Cerebellar nuclear complex (tissue), 1 donor: ENCODE measurements at regions not wholly inside any gene's neighbourhood (a gene's known extent, or its start where the extent isn't known, plus 50 kb on each side); places are given as distances from the start of the nearest gene placed in this dataset.

Experiments
- DNase-seq, 2 experiments: peaks; one replicate each; lab custom pipeline; 2025; lab: John Stamatoyannopoulos, UW

DNA sequence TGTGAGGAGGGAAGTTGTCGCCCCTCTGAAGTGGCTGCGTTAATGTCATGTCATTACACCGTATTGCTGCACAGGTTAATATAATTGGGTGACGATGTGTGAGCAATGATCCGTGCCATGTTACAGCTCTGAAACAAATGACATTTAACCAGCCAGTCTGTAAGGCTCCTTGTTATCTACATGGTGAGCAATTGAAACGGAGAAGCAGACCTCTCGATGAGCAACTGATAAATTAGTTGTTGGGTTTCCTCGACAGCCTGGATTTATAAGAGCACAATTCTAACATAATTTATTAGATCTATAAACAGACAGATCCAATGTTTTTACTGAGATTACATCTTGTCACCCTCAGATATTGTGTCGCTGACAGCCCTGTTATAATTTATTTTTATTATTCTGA lies 49.9 kb upstream of the MAFB start:
- DNase-seq, result no peak

DNA sequence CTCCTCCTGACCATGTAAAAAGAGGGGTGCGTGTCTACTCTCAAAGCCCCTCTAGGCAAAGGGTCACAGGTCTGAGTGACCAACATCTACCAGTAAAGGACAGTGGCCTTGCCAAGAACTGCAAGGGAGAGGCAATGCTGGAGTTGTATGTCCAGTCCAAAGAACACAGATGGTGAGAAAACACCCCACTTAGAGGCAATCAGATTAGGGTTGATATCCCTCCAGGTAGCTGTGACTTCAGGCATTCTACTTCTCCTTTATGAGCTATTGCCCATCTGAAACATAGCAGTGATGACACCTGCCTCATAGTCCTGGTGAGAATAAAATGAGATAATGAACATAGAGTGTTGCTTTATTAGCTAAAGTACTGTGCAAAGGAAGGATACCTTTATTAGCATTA lies 50.8 kb upstream of the MAFB start:
- DNase-seq, result no peak

DNA sequence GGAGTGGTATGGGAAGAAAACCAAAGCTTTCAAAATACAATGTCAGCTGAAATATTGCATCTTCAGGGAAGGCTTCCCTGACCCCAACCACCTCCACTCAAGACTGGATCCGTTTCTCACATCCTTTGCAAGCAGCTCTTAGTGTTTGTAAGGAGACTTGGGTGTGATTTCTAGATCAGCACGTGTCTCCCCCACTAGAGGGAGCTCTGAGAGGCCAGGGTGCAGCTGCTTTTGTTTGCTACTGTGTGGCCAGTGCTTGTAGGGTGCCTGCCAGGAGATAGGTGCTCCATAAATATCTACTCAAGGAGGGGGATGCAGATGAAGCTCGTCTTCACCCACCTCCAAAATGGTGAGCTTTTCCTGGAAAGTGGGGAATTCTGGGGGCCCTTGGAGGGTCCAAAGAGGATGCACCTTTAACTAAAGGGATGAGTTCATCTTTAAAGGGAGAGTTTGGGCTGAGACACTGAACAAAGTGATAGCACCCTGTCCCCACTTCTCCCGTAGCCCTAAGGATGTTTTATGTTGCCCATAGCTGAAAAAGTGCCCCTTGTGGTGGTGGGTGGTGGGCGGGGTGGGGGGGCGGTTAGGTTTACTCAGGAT lies 52.6 kb upstream of the MAFB start:
- no peak for DNase-seq

GRCh38 chr20:40743141-40743775 lies 54.2 kb upstream of the MAFB start:
- DNase-seq, result no peak

DNA sequence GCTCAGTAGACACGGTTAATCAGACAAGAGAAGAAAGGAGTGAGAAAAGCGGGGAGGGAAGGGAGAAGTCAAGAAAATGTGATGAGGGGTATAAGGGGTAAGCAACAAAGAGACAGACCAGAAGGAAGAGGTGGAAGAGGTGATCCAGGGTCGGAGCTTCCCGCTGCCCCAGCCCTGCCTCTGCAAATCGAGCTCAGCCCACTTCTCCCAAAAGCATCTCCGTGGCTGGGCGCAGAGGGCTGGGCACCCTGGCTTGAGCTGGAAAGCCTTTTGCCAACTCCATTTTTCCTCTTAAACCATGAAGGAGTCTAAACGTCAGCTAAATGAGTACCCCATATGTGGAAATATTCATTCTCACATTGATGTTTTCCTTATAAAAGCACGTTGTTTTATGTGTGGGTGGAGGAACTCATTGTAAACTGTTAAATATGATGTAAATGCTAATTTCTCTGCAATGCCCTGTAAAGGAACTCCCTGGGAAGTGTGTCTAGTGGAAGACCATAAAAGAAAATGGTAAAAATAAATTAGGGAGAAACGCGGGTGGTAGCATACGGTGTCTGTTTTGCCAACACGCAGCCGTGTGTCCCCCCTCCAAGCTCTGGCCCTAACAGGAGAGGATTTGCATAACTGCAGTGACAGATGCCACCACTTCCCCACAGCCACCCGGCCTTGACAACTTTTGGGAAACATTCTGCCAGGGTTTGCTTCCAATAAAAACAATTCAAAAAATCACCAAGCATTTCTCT lies 55.2 kb upstream of the MAFB start:
- DNase-seq, result no peak

DNA sequence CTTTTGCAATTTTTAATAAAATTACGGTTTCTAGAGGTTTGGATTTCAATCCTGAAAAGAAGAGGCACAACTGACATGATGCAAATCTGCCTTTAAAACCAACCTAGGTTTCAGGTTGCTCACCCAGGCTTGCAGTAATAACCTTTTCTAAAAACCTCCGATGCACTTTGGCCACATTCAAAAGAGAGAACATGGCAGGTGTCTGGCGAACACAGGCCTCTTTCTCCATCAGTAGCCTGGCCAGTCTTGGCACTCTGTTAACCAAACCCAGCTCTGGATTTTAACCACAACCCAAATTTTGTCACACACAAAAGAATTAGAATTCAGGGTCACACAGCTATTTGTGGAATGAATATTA lies 55.8 kb upstream of the MAFB start:
- DNase-seq, result no peak

DNA sequence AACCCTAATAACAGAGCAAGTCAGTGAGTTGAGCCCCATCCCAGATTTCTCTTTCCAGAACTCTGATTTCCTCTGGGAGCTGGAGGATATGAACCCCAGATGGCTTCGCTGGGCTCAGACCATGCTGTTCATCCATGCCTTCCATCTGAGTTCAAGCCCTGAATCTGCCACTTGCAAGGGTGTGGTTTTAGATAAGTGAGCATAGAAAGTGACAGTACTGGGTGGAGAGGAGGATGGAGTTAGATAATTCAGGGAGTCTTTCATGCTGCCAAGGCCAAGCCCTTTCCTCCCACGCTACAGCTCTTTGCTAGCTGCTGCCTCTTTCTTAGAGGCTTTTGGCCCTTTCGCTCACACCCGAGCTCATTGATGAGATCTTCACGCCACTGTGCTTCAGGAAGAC lies 57.2 kb upstream of the MAFB start:
- no peak for DNase-seq

GRCh38 chr20:40748182-40748581 lies 59.1 kb upstream of the MAFB start:
- no peak for DNase-seq

- DNase-seq, result no peak
Measured at GRCh38 chr20:40749985-40750506, 61.0 kb upstream of the MAFB start.

DNA sequence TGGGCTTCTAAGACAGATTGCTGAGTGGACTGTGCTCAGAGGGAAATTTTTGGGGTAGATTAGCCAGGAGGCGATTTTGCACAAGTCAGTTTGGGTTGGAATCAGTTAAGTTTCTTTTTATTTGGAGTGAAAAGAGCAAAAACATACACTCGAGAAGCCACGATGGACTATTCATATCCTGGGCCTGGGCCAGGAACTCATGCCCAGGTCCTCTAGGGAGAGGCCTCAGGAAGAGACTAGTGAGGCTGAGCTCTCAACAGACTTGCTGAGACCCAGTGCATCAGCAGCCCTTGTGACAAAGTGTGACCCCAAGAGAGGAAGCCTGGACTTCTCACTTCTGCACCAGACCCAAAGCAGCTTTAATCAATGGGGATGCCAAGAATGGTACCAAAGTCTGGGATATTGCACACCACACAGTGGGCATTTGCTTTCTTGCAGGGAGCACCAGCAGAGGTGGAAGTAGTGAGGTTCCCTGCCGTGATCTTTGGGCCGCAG lies 61.6 kb upstream of the MAFB start:
- DNase-seq, result no peak

DNA sequence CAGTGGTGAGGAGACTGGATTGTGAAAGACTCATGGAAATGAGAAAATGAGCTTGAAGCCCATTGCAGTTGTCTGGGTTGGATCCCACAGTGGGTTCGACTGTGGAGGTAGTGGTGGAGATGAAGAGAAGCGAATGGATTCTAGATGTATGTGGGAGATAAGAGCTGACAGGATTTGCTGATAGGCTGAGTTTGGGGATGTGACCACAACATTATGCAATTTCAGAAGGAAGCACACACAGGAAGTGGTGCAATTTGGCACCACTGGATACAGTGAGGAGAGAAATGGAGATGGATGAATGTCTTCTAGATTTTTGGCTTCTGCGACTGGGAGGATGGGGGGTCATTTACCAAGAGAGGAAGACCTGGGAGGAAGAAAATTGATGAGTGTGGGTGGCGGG lies 64.4 kb upstream of the MAFB start:
- no peak for DNase-seq

GRCh38 chr20:40754339-40754943 lies 65.4 kb upstream of the MAFB start:
- no peak for DNase-seq

GRCh38 chr20:40757087-40757486 lies 68.1 kb upstream of the MAFB start:
- DNase-seq, result no peak

DNA sequence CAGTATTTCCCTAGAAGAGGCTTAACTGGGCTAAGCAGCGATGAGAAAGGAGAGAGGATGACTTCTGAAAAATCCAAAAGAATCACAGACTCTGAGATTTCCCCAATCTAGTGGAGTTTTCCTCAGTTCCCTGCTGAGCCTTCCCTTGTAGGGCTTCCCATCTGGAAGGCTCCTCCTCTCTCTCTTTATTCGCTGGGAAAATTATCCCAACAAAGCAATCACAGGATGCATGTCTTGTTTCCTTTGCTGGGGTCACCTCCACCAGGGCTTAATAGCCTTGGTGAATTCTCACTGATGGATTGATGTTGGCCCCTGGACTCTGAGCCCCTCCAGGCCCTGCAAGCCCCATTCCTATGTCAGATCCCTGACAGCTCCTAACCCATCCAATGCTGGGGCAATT lies 69.8 kb upstream of the MAFB start:
- DNase-seq, result no peak

DNA sequence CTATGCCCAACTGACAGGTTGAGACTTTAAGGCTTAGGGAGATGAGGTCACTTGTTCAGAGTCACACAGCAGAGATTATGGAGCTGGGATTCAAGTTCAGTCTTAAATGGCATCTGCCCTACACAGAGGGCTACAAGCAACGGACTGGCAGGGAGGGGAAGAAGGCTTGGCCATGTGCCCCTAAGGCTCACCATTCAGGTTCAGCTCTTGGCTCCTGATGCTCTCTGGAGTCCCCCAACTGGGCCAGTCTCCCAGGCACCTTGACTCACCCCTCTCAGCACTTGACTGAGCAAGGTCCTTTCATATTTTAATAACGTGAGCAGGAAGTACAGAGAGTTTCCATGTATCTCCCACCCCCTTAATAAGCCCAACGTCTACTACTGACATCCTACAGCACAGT lies 71.4 kb upstream of the MAFB start:
- no peak for DNase-seq

DNA sequence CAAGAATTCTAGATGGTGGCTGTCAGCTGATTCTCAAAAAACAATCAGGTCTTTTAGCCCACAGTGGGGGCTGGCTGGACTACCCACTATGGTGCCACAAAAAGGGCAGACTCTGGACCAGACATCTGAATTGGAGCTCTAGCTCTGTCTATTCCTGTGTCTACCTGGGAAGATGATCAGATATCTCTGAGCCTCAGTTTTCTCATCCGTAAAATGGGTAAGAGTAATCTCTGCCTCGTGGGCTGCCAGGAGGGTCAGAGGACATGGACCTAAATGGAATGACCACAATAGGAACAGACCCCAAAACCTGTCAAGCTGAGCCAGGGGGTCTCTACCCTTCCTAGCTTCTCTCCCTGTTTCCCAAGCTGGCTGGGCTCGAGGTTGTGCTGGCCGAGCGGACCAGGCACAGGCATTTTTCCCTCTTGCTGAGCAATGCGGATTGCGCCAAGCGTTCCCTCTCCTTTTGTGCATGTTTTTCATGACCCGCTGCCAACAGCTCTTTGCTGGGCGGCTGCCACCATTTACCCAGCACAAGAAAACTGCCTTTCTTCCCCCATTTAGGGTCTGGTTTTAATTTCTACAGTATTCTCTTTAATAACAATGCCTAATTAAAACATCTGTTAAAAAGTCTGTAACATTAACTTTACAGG lies 74.7 kb upstream of the MAFB start:
- DNase-seq, result no peak

DNA sequence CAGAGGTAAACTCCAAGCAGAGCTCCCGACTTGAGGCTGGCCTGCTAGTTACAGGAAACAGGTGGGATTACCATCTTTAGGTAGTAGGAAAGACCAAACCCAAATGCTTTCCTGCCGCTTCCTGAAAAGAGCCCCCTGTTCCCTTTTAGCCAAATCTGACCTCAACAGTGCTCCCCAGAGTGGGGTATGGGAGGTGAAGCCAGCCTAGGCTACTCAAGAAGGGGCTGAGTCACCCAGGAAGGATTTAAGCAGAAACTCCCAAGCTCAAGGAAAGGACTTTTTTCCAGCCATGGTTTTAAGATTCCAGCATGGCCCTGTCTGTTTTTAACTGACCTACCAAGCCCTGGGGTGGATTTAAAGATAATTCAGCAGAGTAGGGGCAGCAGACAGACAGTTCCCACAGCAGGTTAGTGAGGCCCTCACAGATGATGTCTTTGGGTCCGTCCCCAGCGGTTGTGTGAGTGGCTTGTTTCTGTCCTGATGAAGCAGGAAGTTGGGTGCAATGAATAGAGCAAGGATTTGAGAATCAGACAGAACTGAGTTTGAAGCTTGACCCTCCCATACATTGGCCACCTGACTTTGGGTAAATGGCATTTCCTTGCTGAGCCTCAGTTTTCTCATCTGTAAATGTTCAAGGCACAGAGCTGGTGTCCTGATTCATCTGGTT lies 76.9 kb upstream of the MAFB start:
- no peak for DNase-seq

DNA sequence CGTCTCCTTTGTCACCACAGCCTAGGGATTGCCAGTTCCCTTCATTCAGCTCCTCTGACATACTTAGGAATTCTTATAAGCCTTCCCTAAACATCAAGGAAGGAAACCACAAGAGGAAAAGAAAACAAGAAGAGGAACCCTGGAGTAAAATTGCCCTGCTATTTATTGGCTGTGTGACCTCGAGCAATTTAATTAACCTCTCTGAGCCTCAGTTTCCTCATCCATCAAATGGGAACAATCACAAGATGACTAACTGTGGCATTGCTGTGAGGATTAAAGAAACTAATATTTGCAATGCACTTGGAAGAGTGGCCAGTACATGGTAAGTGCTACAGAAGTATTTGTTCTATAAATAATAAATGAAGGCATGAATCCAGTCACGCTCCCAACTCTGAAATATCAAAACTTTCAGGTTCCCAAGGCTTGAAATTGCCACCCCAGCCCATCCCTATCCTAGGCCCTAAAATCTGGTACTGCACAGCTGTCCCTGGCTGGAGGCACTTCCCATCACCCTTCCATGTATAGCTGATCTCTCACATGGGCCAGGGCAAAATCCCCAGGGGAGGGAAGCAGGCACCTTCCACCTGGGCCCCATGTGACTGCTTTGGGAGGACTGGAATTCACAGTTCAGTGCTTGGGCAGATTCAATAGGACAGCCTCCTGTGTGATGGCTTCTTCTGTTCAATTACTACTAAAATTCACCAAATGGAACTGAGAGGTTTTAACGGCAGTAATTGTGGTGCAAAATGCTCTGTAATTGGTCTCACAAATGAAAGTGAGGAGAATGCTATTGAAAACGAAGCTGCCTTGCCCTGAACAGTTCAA lies 78.0 kb upstream of the MAFB start:
- no peak for DNase-seq

- no peak for DNase-seq
Measured at GRCh38 chr20:40767615-40767924, 78.5 kb upstream of the MAFB start.

DNA sequence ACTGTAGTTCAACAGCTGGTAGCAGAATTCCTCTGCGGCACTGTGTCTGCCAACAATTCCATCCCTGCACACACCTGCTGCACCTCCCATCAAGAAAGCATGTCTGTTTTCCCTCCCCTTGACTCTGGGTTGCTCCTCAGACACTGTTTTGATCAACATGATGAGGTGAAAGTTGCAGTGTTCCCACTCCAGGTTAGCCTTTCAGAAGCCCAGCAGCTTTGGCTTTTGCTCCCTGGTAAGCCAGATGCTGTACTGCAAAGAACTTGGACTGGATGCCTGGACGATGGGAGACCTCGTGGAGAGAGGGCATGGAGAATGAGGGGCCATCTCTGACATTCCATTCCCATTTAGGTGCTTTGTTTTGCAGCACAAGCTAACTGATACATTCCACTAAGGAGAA lies 79.1 kb upstream of the MAFB start:
- DNase-seq, result no peak

DNA sequence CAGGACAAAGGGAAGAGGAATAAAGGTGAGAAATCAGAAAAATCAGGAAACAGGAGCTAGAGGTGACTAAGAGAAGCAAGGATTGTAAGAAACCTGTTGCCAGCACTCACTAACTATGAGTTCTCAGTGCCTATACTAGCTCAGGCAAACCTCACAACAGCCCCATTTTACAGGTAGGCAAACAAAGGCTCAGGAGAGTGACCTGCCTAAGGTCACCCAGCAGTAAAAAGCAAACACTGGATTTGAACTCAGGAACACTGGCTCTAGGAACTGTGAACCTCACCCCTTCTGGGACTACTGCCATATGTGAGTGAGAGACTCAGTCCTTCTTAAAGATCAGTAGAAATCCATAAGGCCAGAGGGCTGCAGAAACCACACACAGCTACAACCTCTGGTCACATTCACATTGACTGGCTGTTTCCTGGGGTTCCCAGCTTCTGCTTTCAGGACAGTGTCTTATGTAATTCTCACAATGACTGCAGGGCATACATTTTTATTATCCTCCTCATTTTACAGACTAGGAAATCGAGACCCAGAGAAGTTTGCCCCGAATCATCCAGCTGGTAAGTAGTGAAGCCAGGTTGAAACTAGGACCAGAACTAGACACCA lies 80.7 kb upstream of the MAFB start:
- no peak for DNase-seq
